Esophagus mucosa (tissue), 1 donor: ENCODE measurements at regions not wholly inside any gene's neighbourhood (a gene's known extent, or its start where the extent isn't known, plus 50 kb on each side); places are given as distances from the start of the nearest gene placed in this dataset.
"Not testable (repeated sequence)": the region's sequence is repeated elsewhere in the genome, so short reads cannot be mapped to it uniquely, and the experiment has no call there.

Experiments used
- ATAC-seq: fragments of 200-7000 bp; cut with Tn5 transposase; one replicate; pipeline ENCODE4 v1.9.1; 2020
- donor health status: DM: yes; HTN: yes; CAD: no.

GRCh38 chr20:6692566-6693173 lies 74.8 kb upstream of the BMP2 start:
- ATAC-seq, result no peak

DNA sequence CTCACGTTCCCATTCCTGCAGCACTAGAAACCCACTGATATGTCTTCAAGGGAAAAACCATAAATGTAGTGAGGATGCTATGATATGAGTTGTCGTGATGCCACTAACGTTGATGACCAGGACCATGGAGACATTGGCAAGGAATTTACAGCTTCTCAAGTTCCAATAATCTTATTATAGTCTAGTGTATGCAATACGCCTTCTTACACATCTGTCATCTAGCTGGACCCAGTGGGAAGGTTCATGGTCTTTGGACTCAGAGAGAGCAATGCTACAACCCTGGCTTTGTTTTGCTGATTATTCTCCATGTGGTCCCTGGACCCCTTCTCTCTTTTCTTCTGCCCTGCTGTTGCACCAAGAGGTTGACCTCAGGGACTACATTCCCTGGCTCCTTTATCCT lies 76.0 kb upstream of the BMP2 start:
- ATAC-seq, result no peak

DNA sequence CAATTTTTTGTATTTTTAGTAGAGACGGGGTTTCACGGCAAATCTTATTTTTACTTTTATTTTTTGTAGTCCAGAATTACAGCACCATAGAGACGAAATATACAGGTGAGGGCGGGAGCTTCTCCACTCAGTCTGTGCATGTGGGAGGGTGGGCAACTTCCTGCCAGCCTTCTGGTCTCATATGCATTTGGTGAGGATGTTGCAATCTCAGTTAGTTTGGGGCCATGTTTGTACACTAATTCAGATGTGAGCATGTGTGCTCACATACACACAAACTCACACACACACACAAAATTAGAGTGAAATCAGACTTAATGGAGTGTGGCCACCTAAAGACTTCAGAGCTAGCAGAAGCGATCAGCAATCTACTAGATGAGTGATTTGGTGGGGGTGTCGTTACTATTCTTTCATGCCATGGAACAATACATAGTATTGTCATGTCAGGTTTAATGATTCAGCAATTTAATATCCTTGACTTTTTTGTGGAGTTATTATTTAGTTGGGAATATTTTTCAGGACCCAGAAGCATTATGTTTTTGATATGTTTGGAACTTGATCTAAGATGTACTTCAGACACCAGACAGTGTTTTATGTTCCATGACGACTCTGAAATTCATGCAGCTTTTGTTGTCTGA lies 78.0 kb upstream of the BMP2 start:
- no peak for ATAC-seq

- no peak for ATAC-seq
Measured at GRCh38 chr20:6686171-6686570, 81.3 kb upstream of the BMP2 start.

DNA sequence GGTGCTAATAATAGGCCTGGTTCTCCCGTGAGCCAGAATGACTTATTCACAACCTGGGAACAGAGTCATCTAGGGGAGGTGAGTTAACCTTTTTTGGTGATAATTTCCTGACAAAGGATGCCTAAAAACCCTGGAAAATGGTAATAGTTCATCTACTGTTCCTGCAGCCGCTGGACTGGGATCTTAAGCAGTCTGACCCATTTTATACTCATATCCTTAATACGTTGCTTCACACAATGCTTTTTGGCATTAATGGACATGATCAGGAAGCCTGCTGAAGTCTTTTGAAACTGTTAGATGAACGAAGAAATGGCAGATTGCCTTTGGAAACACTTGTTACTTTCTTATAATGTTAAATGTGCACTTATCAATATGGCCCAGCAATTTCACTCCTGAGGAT lies 81.9 kb upstream of the BMP2 start:
- ATAC-seq, result no peak

DNA sequence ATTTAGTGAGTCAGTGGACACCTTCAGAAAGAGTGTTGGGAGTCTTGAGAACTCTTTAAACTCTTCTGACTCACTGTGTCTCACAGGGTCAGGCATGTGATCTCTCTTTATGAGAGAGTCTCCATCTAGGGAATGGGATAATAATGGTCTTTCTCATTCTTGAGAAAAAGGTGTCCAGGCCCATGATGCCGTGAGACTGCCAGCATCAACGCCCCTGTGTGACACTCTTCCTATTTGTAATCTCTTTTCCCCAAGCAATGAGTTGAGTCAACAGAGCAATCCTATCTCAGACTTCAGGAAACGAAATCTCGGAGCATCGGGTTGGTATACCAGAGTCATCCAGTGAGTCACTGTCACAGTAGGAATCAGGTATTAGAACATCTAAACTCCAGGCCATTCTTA lies 82.3 kb upstream of the BMP2 start:
- ATAC-seq, result peak; percentile 84

DNA sequence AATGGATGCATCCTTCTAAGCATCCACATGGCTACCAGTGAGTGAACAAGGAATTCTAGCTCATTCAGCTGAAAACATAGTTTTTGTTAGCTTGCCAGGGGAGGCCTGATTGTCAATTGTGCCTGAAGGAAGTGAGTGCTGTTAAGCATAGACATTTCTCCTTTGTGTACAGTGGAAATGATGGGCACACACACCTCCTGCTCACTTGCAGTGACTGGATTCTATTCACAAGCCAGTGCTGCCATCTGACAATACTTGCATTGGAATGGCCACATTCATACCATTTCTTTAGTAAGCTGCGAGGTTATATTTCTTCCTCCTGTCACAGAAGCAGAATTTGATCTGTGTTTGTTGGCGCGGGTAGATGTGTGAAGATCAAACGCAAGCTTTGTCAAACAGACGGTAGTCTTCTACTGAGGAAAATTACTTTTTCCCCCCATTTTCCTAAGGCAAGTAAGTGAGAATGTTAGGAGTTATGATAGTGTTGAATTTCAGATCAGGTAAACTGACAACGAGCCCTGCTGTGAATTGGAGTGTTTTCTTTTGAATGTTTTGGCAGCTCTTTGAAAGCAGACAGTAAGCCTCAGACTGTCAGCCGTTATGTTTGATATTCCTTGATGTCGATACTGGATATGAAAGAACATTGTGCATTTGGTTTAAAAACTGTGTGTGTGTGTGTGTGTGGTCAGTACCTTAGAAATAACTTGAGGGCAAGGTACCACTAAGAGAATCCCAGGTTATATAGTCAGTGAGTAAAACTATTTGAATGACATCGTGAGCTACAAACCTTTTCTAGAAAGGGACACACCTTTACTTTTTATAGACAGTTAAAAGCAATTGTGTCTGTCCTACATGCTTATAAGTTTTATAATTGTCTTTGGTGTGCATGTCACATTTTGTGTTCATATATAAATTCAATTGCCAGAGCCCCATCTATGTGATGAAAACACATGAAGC lies 84.2 kb upstream of the BMP2 start:
- no peak for ATAC-seq

DNA sequence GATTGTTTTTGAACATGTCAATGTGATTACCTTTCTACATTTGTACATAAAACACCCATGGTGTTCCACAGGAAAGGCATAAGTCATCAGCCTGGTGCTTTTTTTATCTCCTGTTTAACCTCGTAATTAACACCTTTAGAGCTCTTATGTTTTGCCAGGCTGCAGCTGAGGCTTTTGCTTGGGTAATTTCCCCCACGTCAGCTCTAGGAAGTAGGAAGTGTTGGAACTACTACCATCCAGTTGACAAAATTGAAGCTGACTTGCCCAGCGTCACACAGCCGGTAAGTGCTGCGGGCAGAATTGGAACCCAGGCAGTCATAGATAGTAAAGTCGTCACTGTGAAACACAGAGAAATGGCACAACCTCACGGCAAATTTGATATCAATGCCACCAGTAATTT lies 86.6 kb upstream of the BMP2 start:
- ATAC-seq, result no peak

DNA sequence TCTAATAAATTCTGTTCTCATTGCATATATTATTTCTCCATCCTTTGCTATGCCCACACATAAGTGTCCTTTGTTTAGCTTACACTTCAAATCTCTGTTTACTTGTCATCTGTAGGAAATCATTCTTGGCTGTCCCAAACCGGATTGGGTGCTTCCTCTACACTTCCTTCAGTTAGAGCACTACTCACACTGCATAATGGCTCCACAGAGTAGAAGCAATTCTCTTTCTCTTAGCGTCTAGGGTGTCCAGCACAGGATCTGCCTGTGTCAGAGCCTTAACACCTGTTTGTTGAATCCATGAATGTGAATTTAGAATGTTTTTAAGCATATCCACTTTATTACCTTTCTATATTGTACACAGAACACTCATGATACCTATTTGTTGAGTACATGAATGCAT lies 87.0 kb upstream of the BMP2 start:
- ATAC-seq, result no peak

- peak; percentile 48 for ATAC-seq
Measured at GRCh38 chr20:6679086-6679485, 88.4 kb upstream of the BMP2 start.

DNA sequence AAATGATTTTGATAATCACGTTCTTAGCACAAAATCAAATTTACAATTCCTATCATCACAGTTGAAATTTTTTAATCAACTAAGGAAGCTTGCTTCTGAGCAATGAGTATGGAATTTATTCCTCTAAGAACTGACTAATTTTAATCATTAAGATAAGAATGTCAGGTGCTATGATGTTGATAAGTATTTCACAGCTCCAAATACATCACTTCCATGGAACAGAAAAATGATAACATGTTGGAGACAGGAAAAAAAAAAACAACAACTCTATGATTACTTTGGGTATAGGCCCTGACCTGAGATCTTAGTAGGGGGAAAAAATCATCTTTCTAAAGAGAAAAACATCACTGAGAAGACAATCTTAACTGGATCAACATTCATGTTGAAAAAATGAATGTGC lies 89.4 kb upstream of the BMP2 start:
- ATAC-seq, result no peak

GRCh38 chr20:6674831-6675230 lies 92.7 kb upstream of the BMP2 start:
- no peak for ATAC-seq

DNA sequence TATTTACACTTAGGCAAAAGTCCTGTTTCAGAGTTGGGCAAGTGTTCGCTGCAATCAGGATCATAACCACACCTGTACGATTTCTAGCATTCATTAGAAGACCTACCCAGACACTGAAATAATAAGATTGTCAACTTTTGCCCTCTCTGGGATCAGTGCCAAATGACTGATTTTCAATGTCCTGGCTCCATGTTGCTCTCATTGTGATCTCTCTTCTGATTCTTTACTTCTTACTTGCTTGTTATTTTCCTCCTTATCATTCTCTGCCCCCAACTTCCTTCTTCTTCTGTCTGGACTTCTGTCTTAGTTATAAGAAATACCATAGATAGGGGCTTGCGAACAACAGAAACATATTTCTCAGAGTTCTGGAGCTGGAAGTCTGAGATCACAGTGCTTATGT lies 94.4 kb upstream of the BMP2 start:
- no peak for ATAC-seq

DNA sequence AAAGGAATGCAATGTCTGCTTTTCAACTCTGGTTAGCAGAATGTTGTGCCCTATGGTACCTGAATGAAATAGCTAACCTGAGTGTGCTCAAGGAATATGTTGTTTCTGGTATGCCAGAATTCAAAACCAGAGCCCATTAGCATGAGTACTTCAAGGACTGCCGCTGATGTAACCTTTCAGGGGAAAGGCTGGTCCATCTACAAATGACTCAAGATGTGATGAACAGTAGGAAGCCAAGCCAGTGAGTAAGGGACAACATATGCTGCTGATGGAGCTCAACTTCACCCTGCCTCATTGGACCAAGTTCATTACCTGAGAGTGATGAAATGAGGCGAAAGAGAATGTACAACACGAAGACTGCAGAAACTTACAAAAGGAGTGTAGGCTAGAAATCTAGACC lies 95.7 kb upstream of the BMP2 start:
- ATAC-seq, result peak; percentile 76

DNA sequence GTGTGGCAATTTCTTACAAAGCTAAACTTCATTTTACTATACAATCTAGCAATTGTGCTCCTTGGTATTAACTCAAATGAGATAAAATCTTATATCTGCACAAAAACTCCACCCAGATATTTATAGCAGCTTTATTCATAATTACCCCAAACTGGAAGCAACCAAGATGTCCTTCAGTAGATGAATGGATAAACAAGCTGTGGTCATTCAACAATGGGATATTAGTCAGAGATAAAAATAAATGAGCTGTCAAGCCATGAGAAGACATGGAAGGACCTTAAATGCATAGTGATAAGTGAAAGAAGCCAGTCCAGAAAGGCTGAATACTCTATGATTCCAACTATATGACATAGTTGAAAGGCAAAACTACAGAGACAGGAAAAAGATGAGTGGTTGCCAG lies 98.9 kb upstream of the BMP2 start:
- ATAC-seq, result no peak

DNA sequence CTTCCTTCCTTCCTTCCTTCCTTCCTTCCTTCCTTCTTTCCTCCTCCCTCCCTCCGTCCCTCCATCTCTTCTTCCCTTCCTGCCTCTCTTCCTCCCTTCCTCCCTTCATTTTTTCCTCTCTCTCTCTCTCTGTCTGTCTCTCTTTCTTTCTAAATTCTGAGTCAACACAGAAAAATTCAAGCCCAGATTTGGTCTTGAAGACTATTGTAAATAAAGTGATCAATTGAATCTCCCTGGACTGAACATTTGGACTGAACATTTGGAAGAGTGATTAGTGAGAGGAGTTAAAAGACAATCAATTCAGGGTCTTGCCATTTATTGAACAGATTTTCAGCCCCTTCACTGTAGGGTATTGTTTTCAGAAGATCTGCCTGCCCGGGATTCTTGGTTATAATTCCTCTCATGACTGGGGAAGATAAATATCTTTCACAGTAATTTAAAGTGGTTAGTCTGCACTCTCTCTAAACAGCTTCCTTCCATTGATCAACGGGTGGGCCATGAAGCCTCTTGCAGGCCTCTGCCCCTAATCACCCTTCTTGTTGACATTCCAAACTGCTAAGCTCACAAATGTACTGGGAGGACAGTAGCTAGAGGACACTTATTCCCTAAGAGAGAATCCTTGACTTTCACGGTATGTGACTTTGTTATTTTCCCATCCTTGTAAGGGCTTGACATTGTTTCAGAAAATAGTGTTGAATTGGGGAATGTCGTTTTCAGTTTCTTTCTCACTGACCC lies 101.7 kb upstream of the BMP2 start:
- no peak for ATAC-seq

GRCh38 chr20:6665161-6665560 lies 102.3 kb upstream of the BMP2 start:
- no peak for ATAC-seq

- ATAC-seq, result no peak
Measured at GRCh38 chr20:6664574-6664973, 102.9 kb upstream of the BMP2 start.

DNA sequence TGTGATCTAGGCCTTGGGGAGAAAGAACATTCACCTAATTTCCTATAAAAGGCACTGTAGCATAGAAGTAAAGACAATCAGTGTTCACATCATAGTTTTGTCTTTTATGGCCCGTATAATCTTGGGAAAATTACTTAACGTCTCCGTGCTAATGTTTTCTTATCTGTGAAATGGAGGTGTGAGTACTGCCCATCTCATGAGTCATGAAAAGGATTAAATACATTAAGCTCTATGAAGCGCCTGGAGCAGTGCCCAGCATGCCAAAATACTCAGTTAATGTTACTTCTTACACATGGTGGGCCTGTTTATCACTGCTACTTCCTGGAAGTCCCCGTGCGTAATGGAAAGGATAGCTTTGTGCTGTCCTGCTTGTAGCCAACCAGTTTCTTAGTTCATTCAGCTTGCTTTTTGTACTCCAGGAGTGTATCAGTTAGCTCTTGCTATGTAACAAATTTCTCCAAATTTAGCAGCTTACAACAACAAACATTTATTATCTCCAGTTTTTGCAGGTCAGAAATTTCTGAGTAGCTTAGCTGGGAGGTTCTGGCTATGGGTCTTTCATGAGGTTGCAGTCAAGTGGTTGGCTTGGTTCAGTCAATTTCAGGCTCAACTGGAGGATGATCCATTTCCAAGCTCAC lies 103.6 kb upstream of the BMP2 start:
- ATAC-seq, result peak; percentile 56

DNA sequence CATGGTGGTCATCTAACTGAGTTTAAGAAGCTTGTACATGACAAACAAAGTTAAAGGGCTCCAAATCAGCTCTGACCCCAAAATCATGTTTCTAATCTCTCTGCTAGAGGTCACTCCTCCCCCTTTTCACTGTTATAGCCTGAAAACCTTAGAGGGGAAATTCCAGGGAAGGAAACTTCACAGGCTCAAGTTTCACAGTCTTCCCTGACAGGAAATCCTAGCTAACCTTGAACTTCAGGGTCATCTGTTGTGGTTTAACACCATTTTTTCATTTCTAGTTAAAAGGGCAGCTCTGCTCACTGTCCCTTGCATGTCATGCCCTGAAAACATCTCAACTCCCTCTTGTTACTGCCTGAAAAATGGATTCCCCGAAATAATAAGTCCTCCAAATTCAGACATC lies 104.4 kb upstream of the BMP2 start:
- ATAC-seq, result no peak

- ATAC-seq, result no peak
Measured at GRCh38 chr20:6662309-6662708, 105.2 kb upstream of the BMP2 start.

DNA sequence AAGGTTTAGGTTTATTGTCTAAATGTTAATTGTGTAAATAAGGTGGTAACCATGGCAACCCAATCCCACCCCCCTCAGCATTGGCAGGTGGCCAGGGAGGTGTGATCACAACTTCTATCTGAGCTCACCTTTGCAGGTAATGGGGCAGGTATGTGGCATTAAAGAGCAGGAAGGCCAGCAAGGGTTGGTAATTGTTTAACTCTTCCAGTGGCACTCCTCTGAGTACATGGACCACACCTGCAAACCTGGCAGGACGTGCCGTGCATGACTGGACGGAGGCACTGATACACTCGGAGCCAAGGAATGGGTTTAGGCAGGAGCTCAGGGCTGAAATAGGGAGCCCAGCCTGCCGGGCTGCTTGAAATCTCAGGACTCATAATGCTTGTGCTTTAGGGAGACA lies 107.0 kb upstream of the BMP2 start:
- peak; percentile 98 for ATAC-seq

GRCh38 chr20:6658909-6659308 lies 108.6 kb upstream of the BMP2 start:
- ATAC-seq, result not testable (repeated sequence)
